Lower leg skin (tissue), 3 donors: ENCODE measurements at regions not wholly inside any gene's neighbourhood (a gene's known extent, or its start where the extent isn't known, plus 50 kb on each side); places are given as distances from the start of the nearest gene placed in this dataset.

Source experiments
- POLR2A ChIP-seq, 2 donors: fragments of 450-650 bp; IDR thresholded peaks; one replicate each; pipeline ENCODE4 v1.6.1; 2016 to 2017; ENCODE audit warnings: antibody characterized with exemption in 2 of 2, mild to moderate bottlenecking in 1 of 2, moderate library complexity in 1 of 2
- TF ChIP-seq, protein P1 (sequence below), 3 donors: fragments of 450-650 bp; IDR thresholded peaks; one replicate each; pipeline ENCODE4 v1.5.1; 2016; ENCODE audit warnings: antibody characterized with exemption in 3 of 3, mild to moderate bottlenecking in 3 of 3, moderate library complexity in 2 of 3

DNA sequence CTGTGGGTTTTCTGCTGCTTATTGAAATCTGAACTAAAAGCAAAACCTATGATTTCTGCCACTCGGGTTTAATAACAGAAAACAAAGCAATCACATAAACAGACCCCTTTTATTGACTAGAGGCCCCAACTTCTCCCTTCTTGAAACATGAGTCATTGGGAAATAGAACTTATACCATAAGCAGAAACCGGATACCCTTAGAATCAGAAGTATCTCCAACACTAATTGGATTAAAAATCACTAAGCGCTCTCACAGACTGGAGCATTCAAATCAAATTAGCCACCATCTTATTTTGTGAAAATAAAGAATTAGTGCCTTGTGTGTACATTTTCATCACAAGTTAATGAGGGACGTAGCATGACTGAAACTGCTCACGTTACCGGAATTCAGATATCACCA lies 206.9 kb downstream of the WDR11 start:
- TF ChIP-seq, protein P1, sequence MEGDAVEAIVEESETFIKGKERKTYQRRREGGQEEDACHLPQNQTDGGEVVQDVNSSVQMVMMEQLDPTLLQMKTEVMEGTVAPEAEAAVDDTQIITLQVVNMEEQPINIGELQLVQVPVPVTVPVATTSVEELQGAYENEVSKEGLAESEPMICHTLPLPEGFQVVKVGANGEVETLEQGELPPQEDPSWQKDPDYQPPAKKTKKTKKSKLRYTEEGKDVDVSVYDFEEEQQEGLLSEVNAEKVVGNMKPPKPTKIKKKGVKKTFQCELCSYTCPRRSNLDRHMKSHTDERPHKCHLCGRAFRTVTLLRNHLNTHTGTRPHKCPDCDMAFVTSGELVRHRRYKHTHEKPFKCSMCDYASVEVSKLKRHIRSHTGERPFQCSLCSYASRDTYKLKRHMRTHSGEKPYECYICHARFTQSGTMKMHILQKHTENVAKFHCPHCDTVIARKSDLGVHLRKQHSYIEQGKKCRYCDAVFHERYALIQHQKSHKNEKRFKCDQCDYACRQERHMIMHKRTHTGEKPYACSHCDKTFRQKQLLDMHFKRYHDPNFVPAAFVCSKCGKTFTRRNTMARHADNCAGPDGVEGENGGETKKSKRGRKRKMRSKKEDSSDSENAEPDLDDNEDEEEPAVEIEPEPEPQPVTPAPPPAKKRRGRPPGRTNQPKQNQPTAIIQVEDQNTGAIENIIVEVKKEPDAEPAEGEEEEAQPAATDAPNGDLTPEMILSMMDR (IDR thresholded peaks at IDR 0.05) = no peak
- no peak for TF ChIP-seq POLR2A (IDR thresholded peaks at IDR 0.05)
